ENCODE measurements at regions not wholly inside any gene's neighbourhood (a gene's known extent, or its start where the extent isn't known, plus 50 kb on each side); places are given as distances from the start of the nearest gene placed in this dataset.
A peak's percentile ranks its signal among the peaks of the same experiment; 100 is the strongest.

DNA sequence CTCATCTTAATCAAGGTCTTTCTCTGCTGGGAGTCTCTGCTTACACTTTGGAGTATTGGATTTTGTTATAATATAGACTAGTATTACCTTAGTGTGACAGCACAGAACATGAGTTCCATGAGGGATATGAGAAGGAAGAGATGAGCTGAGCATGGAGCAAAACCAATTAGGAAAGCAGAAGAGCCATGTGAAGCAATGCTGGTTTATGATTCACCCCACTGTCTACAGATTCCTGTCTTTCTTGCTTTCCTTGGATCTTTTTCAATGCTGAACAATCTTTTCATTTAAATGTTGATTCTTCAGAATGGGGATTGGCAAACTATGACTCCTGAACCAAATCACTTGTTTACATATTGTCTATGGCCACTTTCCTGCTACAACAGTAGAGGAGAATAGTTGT lies 70.4 kb upstream of the KITLG start:
- Histone ChIP-seq H2BK5ac (ENCODE audit: low read depth, low read length, poor library complexity, severe bottlenecking) (no peak overlapping the region), H2AK5ac (ENCODE audit: low read length, severe bottlenecking) (no peak overlapping the region), H3K27ac (ENCODE audit: low read length, poor library complexity, severe bottlenecking) (no peak overlapping the region)

DNA sequence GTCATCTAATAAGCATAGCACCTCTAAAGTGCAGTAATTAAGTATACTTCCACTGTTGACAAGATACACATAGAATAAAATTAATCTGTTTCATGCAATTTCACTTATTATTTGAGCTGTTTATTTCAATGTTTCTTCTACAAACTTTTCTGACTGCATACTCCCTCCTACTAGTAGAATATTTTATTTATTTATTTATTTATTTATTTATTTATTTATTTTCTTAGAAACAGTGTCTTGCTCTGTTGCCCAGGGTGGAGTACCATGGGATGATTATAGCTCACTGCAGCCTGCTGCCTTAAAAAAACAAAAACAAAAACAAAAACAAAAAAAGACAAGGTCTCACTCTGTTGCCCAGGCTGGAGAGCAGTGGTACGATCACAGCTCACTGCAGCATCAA lies 68.4 kb upstream of the KITLG start:
- H2BK5ac ChIP-seq (ENCODE audit: low read depth, low read length, poor library complexity, severe bottlenecking): no peak overlapping the region
- no peak for DNase-seq
- no peak overlapping the region for H3K27ac ChIP-seq (ENCODE audit: low read length, poor library complexity, severe bottlenecking)
- H2AK5ac ChIP-seq (ENCODE audit: low read length, severe bottlenecking): no peak overlapping the region
- no peak overlapping the region for H3K4ac ChIP-seq (ENCODE audit: low read depth in 1 of 2, low read length in 2 of 2)
- H2BK15ac ChIP-seq (ENCODE audit: low read depth, poor library complexity, severe bottlenecking): no peak overlapping the region
- H2BK120ac ChIP-seq (ENCODE audit: low read depth, low read length): no peak overlapping the region
- no peak overlapping the region for H3K14ac ChIP-seq (ENCODE audit: low read length in 2 of 2)
- no peaks in the 10 kb centered on the region for H3K36me3 ChIP-seq (ENCODE audit: control insufficient read depth in 1 of 2, insufficient read depth in 2 of 2, low read depth in 1 of 2, low read length in 2 of 2)
- H3K9ac ChIP-seq (ENCODE audit: low read length): no peak overlapping the region
- no peak overlapping the region for H3K23ac ChIP-seq (ENCODE audit: low read length in 2 of 2)
- no peaks in the 10 kb centered on the region for H3K4me1 ChIP-seq (ENCODE audit: control insufficient read depth, insufficient read depth, low read depth, low read length)
- no peak overlapping the region for H4K8ac ChIP-seq (ENCODE audit: low read length)
- no peaks in the 10 kb centered on the region for H3K9me3 ChIP-seq (ENCODE audit: control insufficient read depth, low read length)
- 83% methylated on average over 1 of the region's 1 CpG for WGBS
- H3K18ac ChIP-seq (ENCODE audit: low read depth in 1 of 2, low read length in 2 of 2): no peak overlapping the region
- H2BK12ac ChIP-seq (ENCODE audit: low read length in 2 of 2): no peak overlapping the region
- no peaks in the 10 kb centered on the region for H3K79me1 ChIP-seq (replicated peaks; ENCODE audit: low read length, poor library complexity, severe bottlenecking)
- no peak overlapping the region for H4K91ac ChIP-seq (ENCODE audit: low read length)
- no peak overlapping the region for H3K4me2 ChIP-seq (ENCODE audit: low read length, poor library complexity, severe bottlenecking)
- no peaks in the 10 kb centered on the region for H3K27me3 ChIP-seq (ENCODE audit: control insufficient read depth in 1 of 2, insufficient read depth in 1 of 2, low read length in 2 of 2)
- H2AFZ ChIP-seq (ENCODE audit: low read depth, low read length): no peak overlapping the region
- no peak overlapping the region for H3K4me3 ChIP-seq (ENCODE audit: insufficient read depth in 1 of 2, low read depth in 1 of 2, low read length in 2 of 2)

More for the DNA sequence above, 70.4 kb upstream of the KITLG start:
- peak; percentile 35 for DNase-seq
- no peak overlapping the region for H4K8ac ChIP-seq (ENCODE audit: low read length)
- H3K23ac ChIP-seq (ENCODE audit: low read length in 2 of 2): no peak overlapping the region
- no peak overlapping the region for H3K9ac ChIP-seq (ENCODE audit: low read length)
- H3K14ac ChIP-seq (ENCODE audit: low read length in 2 of 2): no peak overlapping the region
- no peak overlapping the region for H3K4me3 ChIP-seq (ENCODE audit: insufficient read depth in 1 of 2, low read depth in 1 of 2, low read length in 2 of 2)
- H3K4me2 ChIP-seq (ENCODE audit: low read length, poor library complexity, severe bottlenecking): no peak overlapping the region
- no peak overlapping the region for H2BK15ac ChIP-seq (ENCODE audit: low read depth, poor library complexity, severe bottlenecking)
- no peak overlapping the region for H4K91ac ChIP-seq (ENCODE audit: low read length)
- no peaks in the 10 kb centered on the region for H3K27me3 ChIP-seq (ENCODE audit: control insufficient read depth in 1 of 2, insufficient read depth in 1 of 2, low read length in 2 of 2)
- no peaks in the 10 kb centered on the region for H3K9me3 ChIP-seq (ENCODE audit: control insufficient read depth, low read length)
- no peak overlapping the region for H3K18ac ChIP-seq (ENCODE audit: low read depth in 1 of 2, low read length in 2 of 2)
- H2AFZ ChIP-seq (ENCODE audit: low read depth, low read length): no peak overlapping the region
- no peaks in the 10 kb centered on the region for H3K36me3 ChIP-seq (ENCODE audit: control insufficient read depth in 1 of 2, insufficient read depth in 2 of 2, low read depth in 1 of 2, low read length in 2 of 2)
- H3K79me1 ChIP-seq (replicated peaks; ENCODE audit: low read length, poor library complexity, severe bottlenecking): no peaks in the 10 kb centered on the region
- no peak overlapping the region for H2BK12ac ChIP-seq (ENCODE audit: low read length in 2 of 2)
- no peak overlapping the region for H2BK120ac ChIP-seq (ENCODE audit: low read depth, low read length)
- no peaks in the 10 kb centered on the region for H3K4me1 ChIP-seq (ENCODE audit: control insufficient read depth, insufficient read depth, low read depth, low read length)
- no peak overlapping the region for H3K4ac ChIP-seq (ENCODE audit: low read depth in 1 of 2, low read length in 2 of 2)

DNA sequence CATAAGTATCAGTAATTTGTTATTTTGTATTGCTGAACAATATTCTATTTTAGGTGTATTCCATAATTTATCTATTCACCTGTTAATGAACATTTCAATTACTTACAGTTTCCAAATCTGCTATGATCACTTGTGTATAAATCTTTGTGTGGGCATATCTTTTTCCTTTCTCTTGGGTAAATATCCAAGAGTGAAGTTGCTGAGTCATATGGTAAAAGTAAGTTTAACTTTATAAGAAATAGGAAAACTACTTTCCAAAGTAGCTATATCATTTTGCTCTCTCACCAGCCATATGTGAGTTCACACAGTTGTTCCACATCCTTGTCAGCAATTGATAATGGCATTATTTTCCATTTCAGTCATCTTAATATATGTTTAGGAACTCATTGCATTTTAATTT lies 66.6 kb upstream of the KITLG start:
- Histone ChIP-seq H3K4me3 (ENCODE audit: insufficient read depth in 1 of 2, low read depth in 1 of 2, low read length in 2 of 2) (no peak overlapping the region), H2BK120ac (ENCODE audit: low read depth, low read length) (no peak overlapping the region), H3K14ac (ENCODE audit: low read length in 2 of 2) (no peak overlapping the region), H2AFZ (ENCODE audit: low read depth, low read length) (no peak overlapping the region), H2BK12ac (ENCODE audit: low read length in 2 of 2) (no peak overlapping the region), H3K23ac (ENCODE audit: low read length in 2 of 2) (no peak overlapping the region), H3K36me3 (ENCODE audit: control insufficient read depth in 1 of 2, insufficient read depth in 2 of 2, low read depth in 1 of 2, low read length in 2 of 2) (no peaks in the 10 kb centered on the region), H3K9me3 (ENCODE audit: control insufficient read depth, low read length) (no peaks in the 10 kb centered on the region), H3K4me1 (ENCODE audit: control insufficient read depth, insufficient read depth, low read depth, low read length) (no peaks in the 10 kb centered on the region), H3K9ac (ENCODE audit: low read length) (no peak overlapping the region), H3K4me2 (ENCODE audit: low read length, poor library complexity, severe bottlenecking) (no peak overlapping the region), H3K79me1 (replicated peaks; ENCODE audit: low read length, poor library complexity, severe bottlenecking) (no peaks in the 10 kb centered on the region), H2BK15ac (ENCODE audit: low read depth, poor library complexity, severe bottlenecking) (no peak overlapping the region), H3K18ac (ENCODE audit: low read depth in 1 of 2, low read length in 2 of 2) (no peak overlapping the region), H3K4ac (ENCODE audit: low read depth in 1 of 2, low read length in 2 of 2) (no peak overlapping the region), H3K27me3 (ENCODE audit: control insufficient read depth in 1 of 2, insufficient read depth in 1 of 2, low read length in 2 of 2) (no peaks in the 10 kb centered on the region), H2AK5ac (ENCODE audit: low read length, severe bottlenecking) (no peak overlapping the region), H2BK5ac (ENCODE audit: low read depth, low read length, poor library complexity, severe bottlenecking) (no peak overlapping the region), H4K8ac (ENCODE audit: low read length) (no peak overlapping the region), H3K27ac (ENCODE audit: low read length, poor library complexity, severe bottlenecking) (no peak overlapping the region), H4K91ac (ENCODE audit: low read length) (no peak overlapping the region)
- DNase-seq: no peak

DNA sequence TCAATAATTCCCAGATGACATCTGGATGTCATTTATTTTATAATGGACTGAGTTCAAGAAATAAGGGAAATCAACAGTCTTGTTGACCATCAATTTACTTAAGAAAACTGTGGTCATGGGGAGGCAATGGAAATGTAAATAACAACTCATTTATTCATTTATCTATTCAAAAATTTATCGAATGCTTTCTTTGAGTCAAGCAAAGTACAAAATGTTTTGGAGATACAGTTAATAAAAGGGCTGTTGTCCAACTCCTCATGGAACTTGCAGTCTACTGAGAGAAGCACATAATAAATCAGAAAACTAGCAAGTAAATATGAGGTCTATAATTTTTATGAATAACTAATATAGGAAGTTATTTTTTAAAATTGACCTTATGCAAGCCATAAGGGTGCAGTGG lies 65.5 kb upstream of the KITLG start:
- no peak overlapping the region for H3K14ac ChIP-seq (ENCODE audit: low read length in 2 of 2)
- H3K4me2 ChIP-seq (ENCODE audit: low read length, poor library complexity, severe bottlenecking): no peak overlapping the region
- no peaks in the 10 kb centered on the region for H3K36me3 ChIP-seq (ENCODE audit: control insufficient read depth in 1 of 2, insufficient read depth in 2 of 2, low read depth in 1 of 2, low read length in 2 of 2)
- no peaks in the 10 kb centered on the region for H3K79me1 ChIP-seq (replicated peaks; ENCODE audit: low read length, poor library complexity, severe bottlenecking)
- no peak overlapping the region for H2BK5ac ChIP-seq (ENCODE audit: low read depth, low read length, poor library complexity, severe bottlenecking)
- no peak overlapping the region for H3K9ac ChIP-seq (ENCODE audit: low read length)
- no peak overlapping the region for H3K27ac ChIP-seq (ENCODE audit: low read length, poor library complexity, severe bottlenecking)
- no peak overlapping the region for H2BK12ac ChIP-seq (ENCODE audit: low read length in 2 of 2)
- H3K4me1 ChIP-seq (ENCODE audit: control insufficient read depth, insufficient read depth, low read depth, low read length): no peaks in the 10 kb centered on the region
- H2BK120ac ChIP-seq (ENCODE audit: low read depth, low read length): no peak overlapping the region
- no peak overlapping the region for H2BK15ac ChIP-seq (ENCODE audit: low read depth, poor library complexity, severe bottlenecking)
- no peak overlapping the region for H4K8ac ChIP-seq (ENCODE audit: low read length)
- no peak for DNase-seq
- no peak overlapping the region for H3K23ac ChIP-seq (ENCODE audit: low read length in 2 of 2)
- H3K18ac ChIP-seq (ENCODE audit: low read depth in 1 of 2, low read length in 2 of 2): no peak overlapping the region
- no CpG with 5 or more reads among the region's 1 CpG for WGBS
- no peak overlapping the region for H4K91ac ChIP-seq (ENCODE audit: low read length)
- no peaks in the 10 kb centered on the region for H3K27me3 ChIP-seq (ENCODE audit: control insufficient read depth in 1 of 2, insufficient read depth in 1 of 2, low read length in 2 of 2)
- no peak overlapping the region for H2AK5ac ChIP-seq (ENCODE audit: low read length, severe bottlenecking)
- H3K4ac ChIP-seq (ENCODE audit: low read depth in 1 of 2, low read length in 2 of 2): no peak overlapping the region
- no peaks in the 10 kb centered on the region for H3K9me3 ChIP-seq (ENCODE audit: control insufficient read depth, low read length)
- H2AFZ ChIP-seq (ENCODE audit: low read depth, low read length): no peak overlapping the region
- H3K4me3 ChIP-seq (ENCODE audit: insufficient read depth in 1 of 2, low read depth in 1 of 2, low read length in 2 of 2): no peak overlapping the region
